DLD1 (cell line): ENCODE measurements at regions not wholly inside any gene's neighbourhood (a gene's known extent, or its start where the extent isn't known, plus 50 kb on each side); places are given as distances from the start of the nearest gene placed in this dataset.
"Not testable (repeated sequence)": the region's sequence is repeated elsewhere in the genome, so short reads cannot be mapped to it uniquely, and the experiment has no call there.

Source experiments
- in situ Hi-C: cut with HindIII; loops from 2 replicates; pipeline ENCODE4 v1.10.0; 2017; ENCODE audit warnings: low sequenced_read_pairs

DNA sequence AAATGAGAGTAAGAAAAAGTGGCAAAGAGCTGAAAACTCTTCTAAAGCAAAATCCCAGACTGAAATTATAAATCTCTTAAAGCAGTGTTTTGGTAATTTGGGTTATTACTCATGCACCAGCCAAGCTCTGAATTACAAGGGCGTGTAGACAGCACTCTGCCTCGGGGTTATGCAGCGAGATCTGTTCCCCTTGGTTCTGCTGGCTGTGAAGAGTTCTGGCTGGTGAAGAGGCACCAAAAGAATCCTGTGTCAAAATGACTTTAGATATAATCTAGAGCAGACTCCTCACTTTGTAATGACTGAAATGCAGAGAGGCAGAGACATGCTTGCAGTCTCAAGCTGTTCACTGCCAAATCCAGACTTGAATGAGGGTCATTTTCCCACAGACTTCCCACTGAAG is 461.8 kb upstream of the CXADR start:
- in situ Hi-C loops: no loop called here

DNA sequence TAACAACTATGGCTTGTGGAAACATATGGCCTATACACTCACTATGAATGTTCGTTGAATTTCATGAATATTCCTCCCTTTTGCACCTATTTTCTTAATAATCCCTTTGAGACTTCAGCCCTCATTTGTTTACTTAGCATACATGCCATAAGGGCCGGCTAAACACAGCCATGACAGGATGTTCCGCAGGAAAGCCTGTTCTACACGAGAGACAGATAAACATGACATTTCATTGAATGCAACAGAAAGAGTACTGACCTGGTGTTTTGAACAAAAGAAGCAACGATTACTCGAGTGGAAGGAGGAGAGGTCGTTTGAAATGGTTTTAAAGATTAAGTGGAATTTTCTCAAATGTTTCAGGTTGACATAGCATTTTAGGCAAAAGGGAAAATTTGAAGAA is 459.5 kb upstream of the CXADR start:
- in situ Hi-C loops: no loop called here

GRCh38 chr21:17059936-17060335 is 452.9 kb upstream of the CXADR start:
- in situ Hi-C loops: no loop called here

GRCh38 chr21:17066006-17066405 is 446.8 kb upstream of the CXADR start:
- in situ Hi-C loops: no loop called here

GRCh38 chr21:17071093-17071492 is 441.8 kb upstream of the CXADR start:
- in situ Hi-C loops: no loop called here

DNA sequence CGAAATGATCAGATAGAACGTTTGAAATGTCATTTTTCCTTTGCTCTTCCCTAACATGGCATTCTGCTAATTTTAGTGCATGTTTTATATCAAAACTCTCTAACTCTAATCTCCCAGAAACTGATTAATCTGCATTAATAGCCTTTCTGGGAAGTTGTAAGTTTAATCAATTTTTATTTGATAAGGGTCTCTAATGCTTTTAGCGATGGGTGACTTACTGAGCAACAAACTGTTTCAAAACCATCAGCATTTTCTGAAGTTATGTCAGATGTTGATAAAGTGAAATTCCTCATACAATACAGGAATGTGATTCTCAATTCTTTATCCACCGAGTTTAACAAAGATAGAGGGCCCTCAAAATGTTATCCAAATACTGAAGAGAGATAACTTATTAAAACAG is 431.6 kb upstream of the CXADR start:
- in situ Hi-C loops: no loop called here

DNA sequence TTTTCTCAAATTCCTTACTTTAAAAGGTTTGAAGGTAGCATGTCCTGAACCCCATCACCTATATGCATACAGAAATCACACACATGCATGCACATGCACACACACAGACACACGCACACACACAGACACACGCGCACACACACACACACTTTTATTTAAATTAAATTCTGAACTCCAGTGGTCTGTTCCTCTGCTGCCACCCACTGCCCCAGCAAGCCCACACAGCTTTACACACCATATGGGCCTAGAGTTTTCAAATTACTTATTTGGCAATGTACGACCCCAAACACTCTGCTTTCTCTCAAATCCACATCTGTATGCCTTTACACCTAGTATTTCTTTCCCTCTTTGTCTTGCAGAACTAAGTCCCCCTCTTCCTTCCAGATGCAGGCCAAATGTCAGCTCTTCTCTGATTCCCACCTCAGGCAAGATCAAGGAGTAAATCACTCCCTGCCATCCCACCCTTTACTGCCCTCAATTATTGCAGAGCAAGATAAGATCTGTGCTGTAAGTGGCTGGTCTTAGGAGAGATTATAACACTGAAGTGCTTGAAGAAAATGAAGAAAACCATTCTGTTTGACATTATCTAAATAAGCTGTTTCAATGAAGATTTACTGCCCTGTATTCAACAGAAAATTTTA is 429.9 kb upstream of the CXADR start:
- in situ Hi-C loops: no loop called here

GRCh38 chr21:17085707-17086106 is 427.1 kb upstream of the CXADR start:
- in situ Hi-C loops: no loop called here

DNA sequence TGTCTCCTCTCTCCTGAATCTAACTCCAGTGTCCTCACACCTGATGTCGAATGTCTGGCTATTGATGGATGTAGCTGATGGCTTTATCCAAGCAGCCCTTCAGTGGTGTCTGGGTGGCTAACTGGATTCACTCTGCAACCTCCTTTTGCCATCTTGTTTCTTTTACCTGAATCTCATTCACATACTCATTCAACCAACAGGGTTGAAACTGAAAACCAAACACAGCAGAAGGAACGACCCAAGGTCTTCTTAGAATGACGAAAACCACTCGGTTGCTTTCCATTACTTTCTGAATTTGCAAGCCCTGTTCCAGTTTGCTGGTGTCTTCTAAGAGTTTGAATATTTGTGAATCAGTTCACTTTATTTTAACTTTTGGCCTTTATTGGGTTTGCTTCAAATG is 424.3 kb upstream of the CXADR start:
- in situ Hi-C loops: no loop called here

DNA sequence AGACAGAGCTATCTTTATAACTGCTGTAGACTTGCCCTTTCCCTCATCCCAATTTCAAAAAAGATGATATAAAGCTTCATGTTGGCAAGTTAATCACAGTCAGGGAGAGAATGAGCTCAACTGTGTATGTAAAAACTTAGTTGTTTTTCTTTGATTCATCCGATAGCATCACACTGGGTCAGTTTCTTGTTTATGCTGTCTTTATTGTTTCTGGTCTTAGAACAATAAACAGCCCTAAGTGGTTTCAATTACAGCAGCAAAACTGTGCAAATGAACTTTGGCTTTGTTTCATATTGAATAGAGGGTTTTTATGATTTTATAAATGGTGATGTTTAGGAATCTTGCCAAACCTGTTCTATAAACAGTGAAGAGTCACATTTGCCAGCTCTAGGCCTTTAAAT is 423.8 kb upstream of the CXADR start:
- in situ Hi-C loops: no loop called here

GRCh38 chr21:17101696-17102095 is 411.1 kb upstream of the CXADR start:
- in situ Hi-C loops: no loop called here

- in situ Hi-C loops: no loop called here
Measured at GRCh38 chr21:17105932-17106331, 406.9 kb upstream of the CXADR start.

DNA sequence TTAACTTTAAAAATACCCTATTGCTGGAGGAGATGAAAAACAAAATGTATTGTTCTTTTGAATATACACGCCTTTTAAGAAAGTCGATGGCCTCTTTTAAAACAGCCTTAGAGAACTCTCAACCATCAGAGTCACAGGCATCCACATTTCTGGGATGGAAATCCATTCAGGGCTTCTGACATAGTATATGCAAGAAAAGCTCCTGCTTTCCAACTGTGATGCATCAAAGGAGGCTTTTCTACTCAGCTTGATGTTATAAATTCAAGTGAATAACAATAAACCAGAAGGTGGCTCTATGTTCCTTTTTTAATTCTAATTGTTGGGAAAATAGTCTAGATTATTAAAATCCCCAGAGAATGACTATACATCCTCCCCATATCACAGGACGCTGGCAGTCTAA is 398.8 kb upstream of the CXADR start:
- in situ Hi-C loops: no loop called here

DNA sequence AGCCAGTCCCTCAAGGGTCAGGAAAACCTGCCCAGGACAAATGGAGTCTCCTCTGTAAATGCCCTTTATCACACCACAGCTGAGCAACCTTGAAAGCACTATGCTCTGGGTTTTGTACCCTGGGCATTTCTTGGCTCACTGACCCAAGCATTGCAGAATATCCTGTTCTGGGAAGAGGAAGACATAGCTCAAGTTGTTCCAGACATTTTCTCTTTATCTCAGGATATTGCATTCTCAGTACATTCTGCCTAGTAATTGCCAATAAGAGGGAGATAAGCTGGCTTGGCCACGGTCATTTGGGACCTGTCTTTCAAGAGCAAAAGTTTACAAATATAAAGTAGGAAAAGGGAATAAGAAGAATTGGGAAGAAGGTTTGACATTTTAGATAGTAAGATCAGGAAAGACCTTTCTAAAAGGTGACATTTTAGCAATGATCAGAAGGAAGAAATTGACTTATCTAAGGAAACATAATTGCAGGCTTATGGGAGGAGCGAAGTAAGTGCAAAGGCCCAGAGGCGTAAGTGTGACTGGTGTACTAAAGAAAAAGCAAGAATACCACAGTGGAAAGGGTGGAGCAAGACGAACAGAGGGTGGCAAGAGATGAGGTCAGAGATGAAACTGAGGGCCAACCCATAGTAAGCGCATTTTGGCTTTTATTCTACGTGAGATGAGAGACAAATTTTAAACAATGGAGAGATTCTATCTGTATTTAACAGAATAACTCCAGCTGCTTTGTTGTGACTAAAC is 394.0 kb upstream of the CXADR start:
- in situ Hi-C loops: no loop called here

DNA sequence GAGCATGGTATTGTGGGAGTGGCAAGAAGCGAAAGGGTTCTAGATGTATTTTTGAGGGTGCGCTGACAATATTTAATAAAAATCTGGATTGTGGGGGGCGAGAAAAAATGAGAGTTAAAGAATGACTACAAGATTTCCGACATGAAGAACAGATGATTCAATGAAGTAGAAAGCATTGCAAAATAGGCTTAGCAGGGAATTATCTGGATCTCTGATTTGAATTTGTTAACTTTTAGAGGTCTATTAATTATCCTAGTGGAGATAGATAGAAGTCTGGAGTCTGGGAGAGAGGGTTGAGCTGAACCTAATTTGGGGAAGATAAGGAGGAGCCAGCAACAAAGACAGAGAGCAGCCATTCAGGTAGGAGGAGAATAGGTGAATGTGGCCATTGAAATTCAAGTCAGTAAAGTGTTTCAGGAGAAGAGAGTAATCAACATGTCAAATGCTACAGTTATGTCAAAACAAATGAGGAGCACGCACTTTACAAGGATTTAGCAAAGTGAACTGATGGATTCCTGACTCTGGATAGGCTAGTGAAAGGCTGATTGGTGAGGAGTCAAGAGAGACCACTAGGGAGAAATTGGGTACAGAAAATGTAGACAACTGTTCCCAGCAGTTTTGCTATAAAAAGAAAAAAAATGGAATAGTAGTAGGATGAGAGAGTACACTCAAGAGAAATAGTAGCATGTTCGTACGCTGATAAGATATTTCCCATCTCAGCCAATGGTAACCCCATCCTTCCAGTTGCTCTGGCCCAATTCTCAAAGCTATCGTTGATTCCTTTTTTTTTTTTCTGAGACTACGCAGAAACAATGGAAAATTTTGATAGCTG is 393.2 kb upstream of the CXADR start:
- in situ Hi-C loops: no loop called here

DNA sequence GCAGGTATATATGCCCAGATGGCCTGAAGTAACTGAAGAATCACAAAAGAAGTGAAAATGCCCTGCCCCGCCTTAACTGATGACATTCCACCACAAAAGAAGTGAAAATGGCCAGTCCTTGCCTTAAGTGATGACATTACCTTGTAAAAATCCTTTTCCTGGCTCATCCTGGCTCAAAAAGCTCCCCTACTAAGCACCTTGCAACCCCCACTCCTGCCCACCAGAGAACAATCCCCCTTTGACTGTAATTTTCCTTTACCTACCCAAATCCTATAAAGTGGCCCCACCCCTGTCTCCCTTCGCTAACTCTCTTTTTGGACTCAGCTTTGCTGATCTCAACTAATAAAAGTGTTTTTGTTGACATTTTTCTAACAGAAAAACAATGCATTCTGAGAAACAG is 385.4 kb upstream of the CXADR start:
- in situ Hi-C loops: not testable (repeated sequence)

DNA sequence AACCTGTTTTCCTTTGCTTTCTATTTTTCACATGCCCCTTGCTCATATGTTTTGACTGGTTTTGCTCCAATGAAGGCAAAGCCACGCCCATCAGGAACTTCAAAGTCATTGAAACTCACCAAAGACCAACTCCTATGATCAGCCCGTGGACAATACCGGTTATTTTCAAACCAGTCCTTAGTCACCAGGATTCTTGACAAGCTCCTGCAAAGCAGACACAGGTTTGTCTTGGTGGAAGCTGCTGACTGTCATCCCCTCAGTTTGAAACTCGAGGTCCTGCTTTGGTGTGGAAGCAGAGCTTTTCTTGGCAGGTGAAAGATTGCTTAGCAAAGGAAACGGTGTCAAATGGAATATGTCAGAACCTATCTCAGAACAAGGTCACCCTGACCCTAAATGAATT is 384.7 kb upstream of the CXADR start:
- in situ Hi-C loops: no loop called here

DNA sequence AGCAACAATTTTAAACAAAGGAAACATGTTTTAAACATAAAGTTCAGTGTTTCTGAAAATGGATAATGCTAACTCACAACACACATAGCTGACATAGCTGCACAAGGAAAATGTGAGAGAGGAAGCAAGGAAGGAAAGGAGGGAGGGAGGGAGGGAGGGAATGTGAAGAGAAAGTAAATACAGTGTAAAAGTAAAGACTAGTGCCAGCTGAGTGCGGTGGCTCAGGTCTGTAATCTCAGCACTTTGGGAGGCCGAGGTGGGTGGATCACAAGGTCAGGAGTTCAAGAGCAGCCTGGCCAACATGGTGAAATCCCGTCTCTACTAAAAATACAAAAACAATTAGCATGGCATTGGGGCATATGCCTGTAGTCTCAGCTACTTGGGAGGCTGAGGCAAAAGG is 373.7 kb upstream of the CXADR start:
- in situ Hi-C loops: not testable (repeated sequence)

- in situ Hi-C loops: no loop called here
Measured at GRCh38 chr21:17139696-17140095, 373.1 kb upstream of the CXADR start.

GRCh38 chr21:17146426-17146825 is 366.4 kb upstream of the CXADR start:
- in situ Hi-C loops: no loop called here

DNA sequence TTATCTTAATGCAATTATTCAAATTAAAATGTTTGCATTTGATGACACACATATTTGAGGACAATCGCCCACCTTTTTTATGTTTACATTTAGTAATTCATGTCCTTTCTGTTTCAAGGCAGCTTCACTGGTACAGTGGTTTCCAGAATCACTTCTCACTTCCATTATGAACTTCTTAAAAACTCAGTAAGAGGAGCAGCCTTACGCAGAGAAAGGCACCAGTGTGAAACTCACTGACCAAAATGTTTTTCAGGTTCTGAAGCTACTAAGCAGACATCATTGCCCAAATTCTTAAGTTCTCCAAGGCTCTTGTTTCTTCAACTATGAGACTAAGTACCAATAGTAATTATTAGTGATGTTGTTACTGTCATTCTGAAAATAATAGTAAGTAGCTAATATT is 353.1 kb upstream of the CXADR start:
- in situ Hi-C loops: no loop called here

- in situ Hi-C loops: no loop called here
Measured at GRCh38 chr21:17185674-17186073, 327.2 kb upstream of the CXADR start.
